Spleen (tissue), 11 donors: ENCODE measurements at regions not wholly inside any gene's neighbourhood (a gene's known extent, or its start where the extent isn't known, plus 50 kb on each side); places are given as distances from the start of the nearest gene placed in this dataset.

Source experiments
- DNase-seq: peaks from one replicate; pipeline ENCODE4 v3.0.0-alpha.2; 2020
- H3K27ac ChIP-seq, 8 donors: fragments of 200-600 bp; sonication (generic) in 7 of 8; 1 replicate in 4 of 8; 2 replicates in 4 of 8; pipeline versions ENCODE4 v1.5.0 to v1.8.0; 2016 to 2021; ENCODE audit warnings: inconsistent platforms in 4 of 8, mild to moderate bottlenecking in 4 of 8, moderate library complexity in 1 of 8
- H3K27me3 ChIP-seq, 7 donors: fragments of 200-600 bp; sonication (generic) in 6 of 7; replicated peaks in 1 of 7; 1 replicate in 4 of 7; 2 replicates in 3 of 7; pipeline versions ENCODE4 v1.5.0 to v1.8.0; 2016 to 2021; ENCODE audit warnings: inconsistent platforms in 3 of 7, mild to moderate bottlenecking in 1 of 7
- H3K36me3 ChIP-seq, 6 donors: fragments of 200-600 bp; sonication (generic) in 5 of 6; 1 replicate in 4 of 6; 2 replicates in 2 of 6; pipeline versions ENCODE4 v1.5.0 to v1.8.0; 2016 to 2021; ENCODE audit warnings: inconsistent platforms in 2 of 6
- H3K4me1 ChIP-seq, 6 donors: fragments of 200-600 bp; sonication (generic) in 5 of 6; 1 replicate in 3 of 6; 2 replicates in 3 of 6; pipeline versions ENCODE4 v1.5.0 to v1.8.0; 2016 to 2021; ENCODE audit warnings: inconsistent platforms in 3 of 6
- H3K4me3 ChIP-seq, 8 donors: fragments of 200-600 bp; sonication (generic) in 7 of 8; 1 replicate in 4 of 8; 2 replicates in 4 of 8; pipeline versions ENCODE4 v1.5.0 to v1.8.0; 2016 to 2021; ENCODE audit warnings: inconsistent platforms in 4 of 8, mild to moderate bottlenecking in 4 of 8, moderate library complexity in 2 of 8
- H3K9me3 ChIP-seq, 8 donors: fragments of 200-600 bp; sonication (generic) in 7 of 8; 1 replicate in 4 of 8; 2 replicates in 4 of 8; pipeline versions ENCODE4 v1.5.0 to v1.8.0; 2016 to 2021; ENCODE audit warnings: inconsistent platforms in 4 of 8
- CTCF ChIP-seq, 11 experiments: fragments of 200-600 bp in 7 of 11; fragments of 450-650 bp in 4 of 11; sonication (generic) in 4 of 11; IDR thresholded peaks in 8 of 11; conservative IDR thresholded peaks in 3 of 11; 1 replicate in 7 of 11; 2 replicates in 4 of 11; pipeline versions ENCODE4 v1.4.0 to v1.8.0; 2016 to 2021; ENCODE audit warnings: antibody characterized with exemption in 11 of 11, inconsistent platforms in 4 of 11, mild to moderate bottlenecking in 1 of 11
- POLR2A ChIP-seq, 3 donors: fragments of 450-650 bp; IDR thresholded peaks; one replicate each; pipeline ENCODE4 v1.5.1; 2017; ENCODE audit warnings: antibody characterized with exemption in 3 of 3, mild to moderate bottlenecking in 1 of 3
- POLR2AphosphoS5 ChIP-seq, 3 donors: sonication (generic); formaldehyde crosslinking; IDR thresholded peaks; one replicate each; pipeline ENCODE4 v1.5.1; 2017; ENCODE audit warnings: antibody characterized with exemption in 3 of 3
- WGBS, 5 donors: extraction: QIAGEN DNeasy Blood & Tissue Kit in 3 of 5; methylation state at CpG; one replicate each; pipeline versions ENCODE4 v1.1.5 to v1.1.7; 2013 to 2018; 5-methylcytosine and 5-hydroxymethylcytosine counted together
- intact Hi-C: fragments of 100-400 bp; cut with DNase I; formaldehyde crosslinking; loops from one replicate; pipeline ENCODE4 v1.15.0; 2023; ENCODE audit warnings: low total_unique reads
- donor health status: healthy with polysubstance abuse.
- donor health status: DM: no; HTN: no; CAD: no; lungs with moderate emphysema.
- donor health status: DM: no; HTN: no; CAD: no.
- donor health status: Bipolar disorder and iron deficiency.
- donor health status: healthy.
- donor health status: DM: no; HTN: no; CAD: no.
- donor health status: DM: yes; HTN: yes; CAD: no.

- Histone ChIP-seq H3K4me1 (no peaks in the 10 kb centered on the region), H3K4me3 (no peak overlapping the region), H3K27ac (no peak overlapping the region), H3K9me3 (peaks cover 0 to 11% (median 2%) of the 10 kb centered on the region in 8 donors), H3K36me3 (no peaks in the 10 kb centered on the region), H3K27me3 (no peaks in the 10 kb centered on the region)
- intact Hi-C loops = no loop called here
- TF ChIP-seq POLR2AphosphoS5 (IDR thresholded peaks at IDR 0.05) (no peak), POLR2A (IDR thresholded peaks at IDR 0.05) (no peak), CTCF (IDR thresholded peaks at IDR 0.05 in 8 of 11, conservative IDR thresholded peaks at IDR 0.05 in 3 of 11) (no peak)
- WGBS, 5 donors = 82 to 97% (median 87%) methylated on average over 3 of the region's 3 CpGs
- DNase-seq = no peak
Observed at GRCh38 chr3:106794442-106794841, 582.8 kb upstream of the CCDC54 start.

GRCh38 chr3:106795553-106795952 lies 581.7 kb upstream of the CCDC54 start:
- intact Hi-C loops = no loop called here

GRCh38 chr3:106797461-106797860 lies 579.8 kb upstream of the CCDC54 start:
- TF ChIP-seq CTCF (IDR thresholded peaks at IDR 0.05 in 8 of 11, conservative IDR thresholded peaks at IDR 0.05 in 3 of 11) (no peak), POLR2AphosphoS5 (IDR thresholded peaks at IDR 0.05) (no peak), POLR2A (IDR thresholded peaks at IDR 0.05) (no peak)
- WGBS, 5 donors = 80 to 95% (median 90%) methylated on average over 2 of the region's 2 CpGs

More at GRCh38 chr3:106795553-106795952, 581.7 kb upstream of the CCDC54 start:
- H3K9me3 ChIP-seq = peaks cover 0 to 9% (median 2%) of the 10 kb centered on the region in 8 donors
- H3K27me3 ChIP-seq = no peaks in the 10 kb centered on the region
- no peaks in the 10 kb centered on the region for H3K4me1 ChIP-seq
- 72 to 90% (median 81%) methylated on average over 1 of the region's 1 CpG for WGBS, 5 donors
- H3K4me3 ChIP-seq = no peak overlapping the region
- no peaks in the 10 kb centered on the region for H3K36me3 ChIP-seq
- no peak overlapping the region for H3K27ac ChIP-seq
- DNase-seq = no peak
- TF ChIP-seq CTCF (IDR thresholded peaks at IDR 0.05 in 8 of 11, conservative IDR thresholded peaks at IDR 0.05 in 3 of 11) (no peak), POLR2AphosphoS5 (IDR thresholded peaks at IDR 0.05) (no peak), POLR2A (IDR thresholded peaks at IDR 0.05) (no peak)

GRCh38 chr3:106805625-106806024 lies 571.6 kb upstream of the CCDC54 start:
- no peak for DNase-seq
- TF ChIP-seq POLR2A (IDR thresholded peaks at IDR 0.05) = no peak
- no peak for TF ChIP-seq POLR2AphosphoS5 (IDR thresholded peaks at IDR 0.05)
- no peak for TF ChIP-seq CTCF (IDR thresholded peaks at IDR 0.05 in 8 of 11, conservative IDR thresholded peaks at IDR 0.05 in 3 of 11)
- intact Hi-C loops = no loop called here
- Histone ChIP-seq H3K27ac (no peak overlapping the region), H3K4me3 (no peak overlapping the region), H3K36me3 (no peaks in the 10 kb centered on the region), H3K9me3 (no peaks in the 10 kb centered on the region), H3K4me1 (no peaks in the 10 kb centered on the region), H3K27me3 (no peaks in the 10 kb centered on the region)
- WGBS, 5 donors = 73 to 88% (median 81%) methylated on average over 1 of the region's 1 CpG

More at GRCh38 chr3:106797461-106797860, 579.8 kb upstream of the CCDC54 start:
- Histone ChIP-seq H3K27ac (no peak overlapping the region), H3K4me1 (no peaks in the 10 kb centered on the region), H3K9me3 (peaks cover 0 to 7% (median 2%) of the 10 kb centered on the region in 8 donors), H3K4me3 (no peak overlapping the region), H3K27me3 (no peaks in the 10 kb centered on the region), H3K36me3 (no peaks in the 10 kb centered on the region)
- intact Hi-C loops = no loop called here
- DNase-seq = no peak
